ENCODE measurements at regions not wholly inside any gene's neighbourhood (a gene's known extent, or its start where the extent isn't known, plus 50 kb on each side); places are given as distances from the start of the nearest gene placed in this dataset.

- no peak for TF ChIP-seq CTCF (IDR thresholded peaks at IDR 0.05)
- TF ChIP-seq POLR2A (IDR thresholded peaks at IDR 0.05), result no peak
- H3K4me3 ChIP-seq (ENCODE audit: low read depth, poor library complexity, severe bottlenecking), result no peak overlapping the region
- 84 to 86% methylated on average over 7 of the region's 7 CpGs for WGBS, 2 donors
- intact Hi-C loops (cut with DNase I; ENCODE audit: low total_unique reads), result no loop called here
- no peak for DNase-seq (ENCODE audit: low spot score in 2 of 2)
Measured at GRCh38 chr2:120496759-120497158, 150.8 kb downstream of the INHBB start.

- no peak overlapping the region for H3K4me3 ChIP-seq (ENCODE audit: low read depth, poor library complexity, severe bottlenecking)
- WGBS, 2 donors, result 91 to 93% methylated on average over 7 of the region's 7 CpGs
- TF ChIP-seq POLR2A (IDR thresholded peaks at IDR 0.05), result no peak
- TF ChIP-seq CTCF (IDR thresholded peaks at IDR 0.05), result no peak
- DNase-seq (ENCODE audit: low spot score in 2 of 2), result no peak
- intact Hi-C loops (cut with DNase I; ENCODE audit: low total_unique reads), result no loop called here
Measured at GRCh38 chr2:120497261-120497977, 151.5 kb downstream of the INHBB start.

GRCh38 chr2:120498121-120498520 is 152.2 kb downstream of the INHBB start:
- TF ChIP-seq CTCF (IDR thresholded peaks at IDR 0.05) (no peak), POLR2A (IDR thresholded peaks at IDR 0.05) (no peak)
- no peak overlapping the region for H3K4me3 ChIP-seq (ENCODE audit: low read depth, poor library complexity, severe bottlenecking)
- intact Hi-C loops (cut with DNase I; ENCODE audit: low total_unique reads), result no loop called here
- no peak for DNase-seq (ENCODE audit: low spot score in 2 of 2)
- 91 to 93% methylated on average over 3 of the region's 3 CpGs for WGBS, 2 donors

GRCh38 chr2:120498576-120499394 is 152.8 kb downstream of the INHBB start:
- no peak overlapping the region for H3K4me3 ChIP-seq (ENCODE audit: low read depth, poor library complexity, severe bottlenecking)
- no peak for DNase-seq (ENCODE audit: low spot score in 2 of 2)
- WGBS, 2 donors, result 80 to 82% methylated on average over 12 to 13 of the region's 13 CpGs
- TF ChIP-seq POLR2A (IDR thresholded peaks at IDR 0.05), result no peak
- TF ChIP-seq CTCF (IDR thresholded peaks at IDR 0.05), result no peak
- intact Hi-C loops (cut with DNase I; ENCODE audit: low total_unique reads), result no loop called here

GRCh38 chr2:120499784-120500495 is 154.0 kb downstream of the INHBB start:
- no peak for DNase-seq (ENCODE audit: low spot score in 2 of 2)
- H3K4me3 ChIP-seq (ENCODE audit: low read depth, poor library complexity, severe bottlenecking), result no peak overlapping the region
- TF ChIP-seq POLR2A (IDR thresholded peaks at IDR 0.05) (no peak), CTCF (IDR thresholded peaks at IDR 0.05) (no peak)
- WGBS, 2 donors, result 87 to 88% methylated on average over 13 of the region's 13 CpGs
- intact Hi-C loops (cut with DNase I; ENCODE audit: low total_unique reads), result no loop called here
